ENCODE measurements at regions not wholly inside any gene's neighbourhood (a gene's known extent, or its start where the extent isn't known, plus 50 kb on each side); places are given as distances from the start of the nearest gene placed in this dataset.
"Not testable (repeated sequence)": the region's sequence is repeated elsewhere in the genome, so short reads cannot be mapped to it uniquely, and the experiment has no call there.

DNA sequence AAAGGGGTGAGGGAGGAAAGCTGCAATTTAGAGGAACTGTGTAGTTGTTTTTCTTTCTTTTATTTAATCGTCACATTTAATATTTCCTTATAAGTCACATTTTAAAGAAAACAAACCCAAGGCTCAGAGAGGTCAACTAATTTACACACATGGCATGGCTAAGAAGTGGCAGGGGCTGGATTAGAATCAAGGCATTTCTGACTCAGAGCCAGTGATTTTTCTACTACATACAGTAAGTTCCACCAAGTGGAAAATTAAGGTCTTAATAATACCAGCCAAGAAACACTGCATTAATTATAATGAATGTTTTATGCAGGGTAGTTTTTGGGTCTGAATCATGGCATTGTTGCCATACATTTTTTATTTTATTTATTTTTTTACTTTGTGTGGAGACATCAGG is 607.7 kb upstream of the CITED2 start:
- peak overlapping the region; percentile 5 for H3K27ac ChIP-seq (ENCODE audit: low read length)
- no peaks in the 10 kb centered on the region for H3K27me3 ChIP-seq (ENCODE audit: low read depth, low read length)
- peaks cover 0 to 5% of the 10 kb centered on the region in 2 donors for H3K36me3 ChIP-seq (ENCODE audit: control insufficient read depth in 1 of 2, insufficient read depth in 2 of 2, low read length in 2 of 2)
- no peaks in the 10 kb centered on the region for H3K9me3 ChIP-seq (ENCODE audit: control insufficient read depth in 1 of 2, low read length in 2 of 2)
- H3K4me1 ChIP-seq (ENCODE audit: control insufficient read depth in 1 of 2, insufficient read depth in 2 of 2, low read length in 2 of 2) = peaks cover 4 to 26% of the 10 kb centered on the region in 2 donors
- peak overlapping the region in 1 of 2 donors; percentile 0 for H3K4me3 ChIP-seq (ENCODE audit: low read depth in 1 of 2, low read length in 2 of 2)

DNA sequence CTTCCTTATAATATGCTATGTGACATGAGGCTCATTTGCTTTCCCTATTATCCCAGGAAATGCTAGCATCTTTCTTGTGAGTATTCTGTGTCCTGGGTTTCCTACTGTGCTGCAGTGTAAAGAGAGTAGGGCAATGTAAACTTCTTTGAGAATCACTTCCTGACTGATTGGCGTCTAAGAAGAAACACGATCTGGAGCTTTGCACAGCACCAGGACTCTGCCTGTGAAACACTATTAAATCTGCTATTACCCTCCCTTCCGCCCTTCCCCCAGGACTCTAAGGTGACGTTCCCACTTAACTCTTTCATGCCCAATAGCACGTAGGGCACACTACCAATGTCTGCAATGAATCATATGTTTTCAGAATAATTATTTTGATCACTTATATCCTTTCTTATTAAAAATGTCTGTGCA is 607.3 kb upstream of the CITED2 start:
- Histone ChIP-seq H3K27me3 (ENCODE audit: low read depth, low read length) (no peaks in the 10 kb centered on the region), H3K27ac (ENCODE audit: low read length) (peak overlapping the region; percentile 5), H3K4me1 (ENCODE audit: control insufficient read depth in 1 of 2, insufficient read depth in 2 of 2, low read length in 2 of 2) (peaks cover 4 to 26% of the 10 kb centered on the region in 2 donors), H3K9me3 (ENCODE audit: control insufficient read depth in 1 of 2, low read length in 2 of 2) (no peaks in the 10 kb centered on the region), H3K36me3 (ENCODE audit: control insufficient read depth in 1 of 2, insufficient read depth in 2 of 2, low read length in 2 of 2) (peaks cover 0 to 5% of the 10 kb centered on the region in 2 donors), H3K4me3 (ENCODE audit: low read depth in 1 of 2, low read length in 2 of 2) (peak overlapping the region in 1 of 2 donors; percentile 0)

- Histone ChIP-seq H3K27me3 (ENCODE audit: low read depth, low read length) (no peaks in the 10 kb centered on the region), H3K36me3 (ENCODE audit: control insufficient read depth in 1 of 2, insufficient read depth in 2 of 2, low read length in 2 of 2) (peaks cover 0 to 5% of the 10 kb centered on the region in 2 donors), H3K9me3 (ENCODE audit: control insufficient read depth in 1 of 2, low read length in 2 of 2) (no peaks in the 10 kb centered on the region), H3K4me3 (ENCODE audit: low read depth in 1 of 2, low read length in 2 of 2) (no peak overlapping the region), H3K4me1 (ENCODE audit: control insufficient read depth in 1 of 2, insufficient read depth in 2 of 2, low read length in 2 of 2) (peaks cover 4 to 26% of the 10 kb centered on the region in 2 donors), H3K27ac (ENCODE audit: low read length) (peak overlapping the region; percentile 5)
Measured at GRCh38 chr6:139981066-139981624, 606.7 kb upstream of the CITED2 start.

DNA sequence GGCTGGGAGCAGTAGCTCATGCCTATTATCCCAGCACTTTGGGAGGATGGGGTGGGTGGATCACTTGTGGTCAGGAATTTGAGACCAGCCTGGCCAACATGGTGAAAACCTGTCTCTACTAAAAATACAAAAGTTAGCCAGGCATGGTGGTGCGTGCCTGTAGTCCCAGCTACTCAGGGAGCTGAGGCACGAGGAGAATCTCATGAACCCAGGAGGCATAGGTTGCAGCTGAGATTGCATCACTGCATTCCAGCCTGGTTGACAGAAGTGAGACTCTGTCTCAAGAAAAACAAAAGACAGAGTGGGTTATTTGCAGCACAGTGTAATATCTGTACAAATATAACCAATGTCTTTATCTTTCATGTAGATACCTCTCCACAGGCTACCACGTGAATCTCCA is 606.2 kb upstream of the CITED2 start:
- not testable (repeated sequence) for H3K27me3 ChIP-seq (ENCODE audit: low read depth, low read length); H3K36me3 ChIP-seq (ENCODE audit: control insufficient read depth in 1 of 2, insufficient read depth in 2 of 2, low read length in 2 of 2); H3K9me3 ChIP-seq (ENCODE audit: control insufficient read depth in 1 of 2, low read length in 2 of 2); H3K4me3 ChIP-seq (ENCODE audit: low read depth in 1 of 2, low read length in 2 of 2)
- Histone ChIP-seq H3K4me1 (ENCODE audit: control insufficient read depth in 1 of 2, insufficient read depth in 2 of 2, low read length in 2 of 2) (peaks cover 4 to 26% of the 10 kb centered on the region in 2 donors), H3K27ac (ENCODE audit: low read length) (peak overlapping the region; percentile 5)

DNA sequence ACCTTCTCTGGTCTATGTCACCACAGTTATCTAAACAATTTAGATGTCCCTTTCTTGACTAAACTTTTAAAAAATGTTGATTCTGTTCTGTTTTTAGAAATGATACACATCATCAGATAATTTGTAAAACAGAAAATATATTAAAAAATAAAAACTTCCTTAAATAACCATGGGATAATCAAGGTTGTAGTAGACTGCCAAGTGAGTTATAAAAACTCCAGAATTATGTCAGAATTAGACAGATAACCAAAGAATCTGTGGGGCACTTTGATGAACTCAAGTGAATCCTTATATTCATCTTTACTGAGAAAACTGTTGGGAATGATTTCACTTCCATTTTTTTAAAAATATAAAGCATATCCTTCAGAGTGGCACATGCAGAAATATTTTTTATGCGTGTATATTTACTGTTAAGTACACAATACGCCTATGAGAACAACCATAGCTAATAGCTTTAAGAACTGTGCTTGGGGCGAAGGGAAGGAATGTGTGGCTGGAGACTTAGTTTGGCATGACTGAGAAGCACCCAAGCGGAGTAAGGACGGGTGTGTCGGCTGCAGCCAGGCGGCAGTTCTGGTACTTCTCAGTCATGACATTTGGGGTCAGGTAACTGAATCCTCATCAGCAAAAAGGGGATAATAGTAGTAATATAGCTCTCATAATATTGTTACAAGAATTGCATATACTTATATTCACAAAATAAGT is 604.7 kb upstream of the CITED2 start:
- H3K27me3 ChIP-seq (ENCODE audit: low read depth, low read length) = no peaks in the 10 kb centered on the region
- peak overlapping the region; percentile 22 for H3K27ac ChIP-seq (ENCODE audit: low read length)
- H3K4me1 ChIP-seq (ENCODE audit: control insufficient read depth in 1 of 2, insufficient read depth in 2 of 2, low read length in 2 of 2) = peaks cover 4 to 25% of the 10 kb centered on the region in 2 donors

GRCh38 chr6:139977887-139978332 is 603.5 kb upstream of the CITED2 start:
- Histone ChIP-seq H3K4me3 (ENCODE audit: low read depth in 1 of 2, low read length in 2 of 2) (no peak overlapping the region), H3K36me3 (ENCODE audit: control insufficient read depth in 1 of 2, insufficient read depth in 2 of 2, low read length in 2 of 2) (peaks cover 0 to 5% of the 10 kb centered on the region in 2 donors), H3K9me3 (ENCODE audit: control insufficient read depth in 1 of 2, low read length in 2 of 2) (no peaks in the 10 kb centered on the region), H3K27me3 (ENCODE audit: low read depth, low read length) (no peaks in the 10 kb centered on the region), H3K27ac (ENCODE audit: low read length) (peak overlapping the region; percentile 12), H3K4me1 (ENCODE audit: control insufficient read depth in 1 of 2, insufficient read depth in 2 of 2, low read length in 2 of 2) (peaks cover 4 to 24% of the 10 kb centered on the region in 2 donors)

More for the DNA sequence above, 604.7 kb upstream of the CITED2 start:
- no peak overlapping the region for H3K4me3 ChIP-seq (ENCODE audit: low read depth in 1 of 2, low read length in 2 of 2)
- H3K36me3 ChIP-seq (ENCODE audit: control insufficient read depth in 1 of 2, insufficient read depth in 2 of 2, low read length in 2 of 2) = peaks cover 0 to 5% of the 10 kb centered on the region in 2 donors
- H3K9me3 ChIP-seq (ENCODE audit: control insufficient read depth in 1 of 2, low read length in 2 of 2) = no peaks in the 10 kb centered on the region

DNA sequence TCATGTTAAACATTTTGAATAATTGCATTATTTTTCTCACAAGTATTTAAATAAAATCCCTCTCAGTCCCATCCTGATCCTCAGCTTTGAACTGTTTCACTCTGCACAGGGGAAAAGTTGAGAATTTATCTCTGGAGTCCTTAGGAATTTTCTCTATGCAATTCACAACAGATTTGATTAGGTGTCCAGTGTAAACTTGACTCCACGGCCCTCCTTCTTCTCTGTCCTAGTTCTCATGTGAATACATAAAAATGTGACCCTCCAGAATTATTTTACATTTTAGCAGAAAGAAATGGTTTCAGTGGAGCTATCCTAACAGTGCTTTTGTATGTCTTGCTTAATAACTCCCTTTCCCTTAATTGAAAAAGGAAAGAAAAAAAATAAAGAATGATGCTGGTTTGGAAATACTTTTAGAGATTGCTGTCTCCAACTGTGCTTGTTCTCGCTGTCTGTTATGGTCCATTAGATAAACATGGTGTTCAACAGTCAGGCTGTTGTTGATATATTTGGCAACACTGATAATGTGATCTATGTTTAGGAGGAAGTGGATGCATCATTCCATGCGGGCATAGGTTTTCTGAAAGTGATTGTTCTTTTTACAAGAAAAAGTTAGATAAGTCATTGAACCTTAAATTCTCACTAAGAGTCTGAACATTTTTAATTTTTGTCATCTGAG is 599.4 kb upstream of the CITED2 start:
- Histone ChIP-seq H3K4me3 (ENCODE audit: low read depth in 1 of 2, low read length in 2 of 2) (no peak overlapping the region), H3K36me3 (ENCODE audit: control insufficient read depth in 1 of 2, insufficient read depth in 2 of 2, low read length in 2 of 2) (peaks cover 0 to 5% of the 10 kb centered on the region in 2 donors), H3K9me3 (ENCODE audit: control insufficient read depth in 1 of 2, low read length in 2 of 2) (no peaks in the 10 kb centered on the region), H3K4me1 (ENCODE audit: control insufficient read depth in 1 of 2, insufficient read depth in 2 of 2, low read length in 2 of 2) (peaks cover 0 to 9% of the 10 kb centered on the region in 2 donors), H3K27me3 (ENCODE audit: low read depth, low read length) (no peaks in the 10 kb centered on the region), H3K27ac (ENCODE audit: low read length) (no peak overlapping the region)

DNA sequence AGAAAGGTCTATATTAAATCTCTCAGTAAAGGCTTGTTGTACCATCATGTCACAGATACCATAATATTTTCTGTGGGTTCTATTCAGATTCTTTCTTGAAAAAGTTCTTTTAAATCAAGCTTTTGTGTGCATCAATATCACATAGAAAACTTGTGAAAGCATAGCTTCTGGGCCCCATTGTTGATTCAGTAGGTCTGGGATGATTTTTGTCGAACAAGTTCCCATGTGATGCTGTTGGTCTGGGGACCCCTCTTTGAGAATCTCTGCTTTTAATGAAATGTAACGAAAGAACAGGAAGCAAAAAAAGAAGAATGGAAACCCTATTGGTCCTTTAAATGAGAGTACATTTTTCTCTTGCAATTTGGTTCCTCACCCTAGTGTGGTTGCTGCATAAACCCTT is 597.7 kb upstream of the CITED2 start:
- H3K9me3 ChIP-seq (ENCODE audit: control insufficient read depth in 1 of 2, low read length in 2 of 2) = no peaks in the 10 kb centered on the region

DNA sequence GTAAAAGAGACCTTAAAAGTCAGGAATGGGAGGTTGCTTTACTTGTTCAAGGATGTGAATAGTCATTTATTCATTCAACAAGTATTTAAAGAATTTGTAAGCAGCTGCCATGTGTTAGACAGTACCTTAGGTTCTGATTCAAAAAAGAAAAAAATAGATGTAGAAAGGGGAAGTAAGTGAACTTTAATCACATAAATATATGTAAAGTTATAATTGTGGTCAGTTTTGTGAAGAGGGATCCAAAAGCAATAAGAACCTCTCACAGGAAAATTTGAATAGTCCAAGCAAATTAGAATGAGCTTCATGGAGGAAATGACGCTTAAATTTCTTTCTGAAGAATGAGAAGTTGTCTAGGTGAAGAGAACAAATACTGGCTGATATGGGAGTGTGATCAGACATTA is 596.1 kb upstream of the CITED2 start:
- H3K27ac ChIP-seq (ENCODE audit: low read length) = no peak overlapping the region
- H3K36me3 ChIP-seq (ENCODE audit: control insufficient read depth in 1 of 2, insufficient read depth in 2 of 2, low read length in 2 of 2) = no peaks in the 10 kb centered on the region
- H3K27me3 ChIP-seq (ENCODE audit: low read depth, low read length) = no peaks in the 10 kb centered on the region
- peaks cover 0 to 11% of the 10 kb centered on the region in 2 donors for H3K4me1 ChIP-seq (ENCODE audit: control insufficient read depth in 1 of 2, insufficient read depth in 2 of 2, low read length in 2 of 2)
- H3K4me3 ChIP-seq (ENCODE audit: low read depth in 1 of 2, low read length in 2 of 2) = no peak overlapping the region
- H3K9me3 ChIP-seq (ENCODE audit: control insufficient read depth in 1 of 2, low read length in 2 of 2) = no peaks in the 10 kb centered on the region

More for the DNA sequence above, 597.7 kb upstream of the CITED2 start:
- Histone ChIP-seq H3K27me3 (ENCODE audit: low read depth, low read length) (no peaks in the 10 kb centered on the region), H3K27ac (ENCODE audit: low read length) (no peak overlapping the region), H3K36me3 (ENCODE audit: control insufficient read depth in 1 of 2, insufficient read depth in 2 of 2, low read length in 2 of 2) (no peaks in the 10 kb centered on the region), H3K4me3 (ENCODE audit: low read depth in 1 of 2, low read length in 2 of 2) (no peak overlapping the region), H3K4me1 (ENCODE audit: control insufficient read depth in 1 of 2, insufficient read depth in 2 of 2, low read length in 2 of 2) (peaks cover 0 to 9% of the 10 kb centered on the region in 2 donors)

DNA sequence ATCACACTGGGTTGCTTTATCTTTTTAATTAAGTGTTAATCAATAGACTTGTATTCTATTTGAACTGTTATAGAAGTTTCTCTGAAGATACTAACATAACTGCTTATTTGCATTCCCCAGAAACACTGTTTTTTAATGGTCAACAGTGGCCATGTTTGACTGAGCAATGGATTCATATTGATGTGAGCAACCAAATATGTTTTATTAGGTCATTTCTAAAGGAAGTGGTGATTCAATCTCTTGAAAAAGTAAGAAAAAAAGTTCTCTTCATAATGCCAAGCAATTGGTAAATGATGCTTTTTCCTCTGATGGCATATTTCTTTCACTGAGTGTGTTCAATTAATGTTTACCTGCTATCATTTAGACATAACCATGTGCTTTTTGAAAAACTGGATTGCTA is 593.0 kb upstream of the CITED2 start:
- Histone ChIP-seq H3K27me3 (ENCODE audit: low read depth, low read length) (no peaks in the 10 kb centered on the region), H3K36me3 (ENCODE audit: control insufficient read depth in 1 of 2, insufficient read depth in 2 of 2, low read length in 2 of 2) (no peaks in the 10 kb centered on the region), H3K4me3 (ENCODE audit: low read depth in 1 of 2, low read length in 2 of 2) (no peak overlapping the region), H3K27ac (ENCODE audit: low read length) (no peak overlapping the region), H3K4me1 (ENCODE audit: control insufficient read depth in 1 of 2, insufficient read depth in 2 of 2, low read length in 2 of 2) (peaks cover 0 to 8% of the 10 kb centered on the region in 2 donors), H3K9me3 (ENCODE audit: control insufficient read depth in 1 of 2, low read length in 2 of 2) (no peaks in the 10 kb centered on the region)

GRCh38 chr6:139965393-139965792 is 590.9 kb upstream of the CITED2 start:
- Histone ChIP-seq H3K4me1 (ENCODE audit: control insufficient read depth in 1 of 2, insufficient read depth in 2 of 2, low read length in 2 of 2) (peaks cover 0 to 13% of the 10 kb centered on the region in 2 donors), H3K27ac (ENCODE audit: low read length) (no peak overlapping the region), H3K36me3 (ENCODE audit: control insufficient read depth in 1 of 2, insufficient read depth in 2 of 2, low read length in 2 of 2) (no peaks in the 10 kb centered on the region), H3K9me3 (ENCODE audit: control insufficient read depth in 1 of 2, low read length in 2 of 2) (no peaks in the 10 kb centered on the region), H3K27me3 (ENCODE audit: low read depth, low read length) (no peaks in the 10 kb centered on the region), H3K4me3 (ENCODE audit: low read depth in 1 of 2, low read length in 2 of 2) (no peak overlapping the region)
